SK-N-SH (cell line): ENCODE measurements at regions not wholly inside any gene's neighbourhood (a gene's known extent, or its start where the extent isn't known, plus 50 kb on each side); places are given as distances from the start of the nearest gene placed in this dataset.

Experiments used
- CTCF ChIA-PET: fragments of 300-600, 350-600 bp; formaldehyde crosslinking; extraction: SDS; loops from one replicate; lab custom pipeline; 2021; lab: Yijun Ruan, JAX
- POLR2A ChIA-PET: fragments of 350-600 bp; sonication (Branson Sonifier 250); formaldehyde crosslinking; extraction: SDS; loops from one replicate; lab custom pipeline; 2020; ENCODE audit warnings: antibody characterized with exemption, inconsistent platforms; lab: Yijun Ruan, JAX
- DNase-seq: peaks from one replicate; pipeline ENCODE4 v3.0.0; 2012
- H2AFZ ChIP-seq: fragments of 200-600 bp; sonication (generic); 2 replicates; pipeline ENCODE4 v1.8.1; 2016; ENCODE audit warnings: antibody characterized with exemption, mild to moderate bottlenecking, low read depth
- H3F3A ChIP-seq: fragments of 200-600 bp; sonication (generic); replicated peaks from 2 replicates; pipeline ENCODE3; 2016; ENCODE audit warnings: antibody characterized with exemption, mild to moderate bottlenecking; ENCODE audit not compliant: insufficient read depth
- H3K27ac ChIP-seq, 2 experiments: fragments of 200-500 bp in 1 of 2; fragments of 200-600 bp in 1 of 2; sonication (Bioruptor generic) in 1 of 2; sonication (generic), shearing (Covaris generic) in 1 of 2; 2 replicates each; pipeline versions ENCODE4 v1.5.1 to v1.6.1; 2014 to 2016; ENCODE audit warnings: low read depth in 2 of 2, inconsistent platforms in 1 of 2, low read length in 1 of 2, mild to moderate bottlenecking in 1 of 2, mixed read lengths in 1 of 2
- H3K27me3 ChIP-seq: fragments of 200-600 bp; sonication (generic), shearing (Covaris generic); 2 replicates; pipeline ENCODE4 v1.6.1; 2016; ENCODE audit warnings: mixed run types; ENCODE audit not compliant: insufficient read depth
- H3K36me3 ChIP-seq, 2 experiments: fragments of 200-500 bp in 1 of 2; fragments of 200-600 bp in 1 of 2; sonication (Bioruptor generic) in 1 of 2; sonication (generic) in 1 of 2; replicated peaks in 1 of 2; 2 replicates each; pipeline versions ENCODE3 to v1.5.1; 2014 to 2016; ENCODE audit warnings: low read length in 1 of 2, mild to moderate bottlenecking in 1 of 2; ENCODE audit not compliant: insufficient read depth in 2 of 2, control insufficient read depth in 1 of 2
- H3K4me1 ChIP-seq, 2 experiments: fragments of 200-500 bp in 1 of 2; fragments of 200-600 bp in 1 of 2; sonication (Bioruptor generic) in 1 of 2; sonication (generic), shearing (Covaris generic) in 1 of 2; 2 replicates each; pipeline versions ENCODE4 v1.5.1 to v1.6.1; 2014 to 2016; ENCODE audit warnings: low read depth in 1 of 2, low read length in 1 of 2, mixed run types in 1 of 2; ENCODE audit not compliant: insufficient read depth in 2 of 2, control insufficient read depth in 1 of 2
- H3K4me2 ChIP-seq: fragments of 200-600 bp; sonication (generic), shearing (Covaris generic); 2 replicates; pipeline ENCODE4 v1.6.1; 2017; ENCODE audit warnings: mixed run types
- H3K4me3 ChIP-seq, 2 experiments: fragments of 200-500 bp in 1 of 2; fragments of 200-600 bp in 1 of 2; sonication (Bioruptor generic) in 1 of 2; sonication (generic), shearing (Covaris generic) in 1 of 2; 2 replicates each; pipeline versions ENCODE4 v1.5.1 to v1.8.1; 2014 to 2016; ENCODE audit warnings: low read depth in 2 of 2, inconsistent platforms in 1 of 2, low read length in 1 of 2, mild to moderate bottlenecking in 1 of 2, mixed read lengths in 1 of 2, moderate library complexity in 1 of 2
- H3K79me2 ChIP-seq: fragments of 200-600 bp; sonication (generic); 2 replicates; pipeline ENCODE4 v1.8.1; 2017; ENCODE audit warnings: mild to moderate bottlenecking; ENCODE audit not compliant: insufficient read depth
- H3K9ac ChIP-seq: fragments of 200-600 bp; sonication (generic); 2 replicates; pipeline ENCODE4 v1.6.1; 2017; ENCODE audit warnings: mixed run types
- H3K9me2 ChIP-seq: fragments of 200-600 bp; sonication (generic); 2 replicates; pipeline ENCODE4 v1.6.1; 2017; ENCODE audit warnings: mixed run types
- H3K9me3 ChIP-seq: fragments of 200-600 bp; sonication (generic); 2 replicates; pipeline ENCODE4 v1.6.1; 2017; ENCODE audit warnings: mixed run types, mild to moderate bottlenecking, moderate library complexity
- H4K20me1 ChIP-seq: fragments of 200-600 bp; sonication (generic); 2 replicates; pipeline ENCODE4 v1.6.1; 2017; ENCODE audit warnings: mild to moderate bottlenecking, mixed run types; ENCODE audit not compliant: insufficient read depth
- CHD2 ChIP-seq: fragments of 150-350 bp; IDR thresholded peaks from 2 replicates; pipeline ENCODE4 v1.6.1; 2018; ENCODE audit warnings: low read length; ENCODE audit not compliant: partially characterized antibody
- EP300 ChIP-seq, 2 experiments: IDR thresholded peaks; 2 replicates each; pipeline versions ENCODE4 v1.4.0 to v1.6.1; 2012; ENCODE audit warnings: borderline replicate concordance in 1 of 2, low read depth in 1 of 2, low read length in 1 of 2
- FOXM1 ChIP-seq: IDR thresholded peaks from 2 replicates; pipeline ENCODE4 v1.4.0; 2012; ENCODE audit warnings: low read depth, mild to moderate bottlenecking
- GABPA ChIP-seq: IDR thresholded peaks from 2 replicates; pipeline ENCODE4 v1.4.0; 2012; ENCODE audit warnings: low read depth, mild to moderate bottlenecking
- IRF3 ChIP-seq: fragments of 150-350 bp; IDR thresholded peaks from 2 replicates; pipeline ENCODE4 v1.6.1; 2016; ENCODE audit warnings: mild to moderate bottlenecking, low read depth, low read length
- JUND ChIP-seq: IDR thresholded peaks from 2 replicates; pipeline ENCODE4 v1.4.0; 2012
- MEF2A ChIP-seq: IDR thresholded peaks from 2 replicates; pipeline ENCODE4 v1.4.0; 2012; ENCODE audit warnings: low read depth, borderline replicate concordance
- MXI1 ChIP-seq: IDR thresholded peaks from 2 replicates; pipeline ENCODE4 v1.6.1; 2012; ENCODE audit warnings: mild to moderate bottlenecking, low read depth, low read length, improper control_type of control experiment
- NRF1 ChIP-seq: IDR thresholded peaks from 2 replicates; pipeline ENCODE4 v1.6.1; 2012; ENCODE audit warnings: low read depth, mild to moderate bottlenecking, low read length
- PBX3 ChIP-seq: IDR thresholded peaks from 2 replicates; pipeline ENCODE4; 2012
- POLR2AphosphoS5 ChIP-seq: IDR thresholded peaks from 2 replicates; pipeline ENCODE4 v1.6.1; 2012; ENCODE audit warnings: low read depth, low read length
- RAD21 ChIP-seq: IDR thresholded peaks from 2 replicates; pipeline ENCODE4 v1.6.1; 2012; ENCODE audit warnings: mild to moderate bottlenecking, low read length
- RCOR1 ChIP-seq: fragments of 150-350 bp; IDR thresholded peaks from 2 replicates; pipeline ENCODE4 v1.6.1; 2017; ENCODE audit warnings: antibody characterized with exemption, low read length
- RFX5 ChIP-seq: IDR thresholded peaks from 2 replicates; pipeline ENCODE4 v1.6.1; 2012; ENCODE audit warnings: mild to moderate bottlenecking, improper control_type of control experiment, low read length
- RXRA ChIP-seq: IDR thresholded peaks from 2 replicates; pipeline ENCODE4 v1.4.0; 2012; ENCODE audit warnings: low read depth, mild to moderate bottlenecking, borderline replicate concordance
- SIN3A ChIP-seq: IDR thresholded peaks from 2 replicates; pipeline ENCODE4 v1.6.1; 2012; ENCODE audit warnings: low read depth, mild to moderate bottlenecking, low read length, moderate library complexity, borderline replicate concordance
- SMC3 ChIP-seq: IDR thresholded peaks from 2 replicates; pipeline ENCODE4 v1.6.1; 2012; ENCODE audit warnings: low read depth, low read length, improper control_type of control experiment
- TEAD4 ChIP-seq: IDR thresholded peaks from 2 replicates; pipeline ENCODE4 v1.4.0; 2012; ENCODE audit warnings: mild to moderate bottlenecking, borderline replicate concordance; ENCODE audit not compliant: insufficient read depth
- WGBS: methylation state at CpG from one replicate; pipeline ENCODE4 v1.1.6; 2017; ENCODE audit warnings: low lambda C conversion rate; 5-methylcytosine and 5-hydroxymethylcytosine counted together
- TF ChIP-seq, protein P1 (sequence below): fragments of 150-350 bp; IDR thresholded peaks from 2 replicates; pipeline ENCODE4 v1.6.1; 2017; ENCODE audit warnings: antibody characterized with exemption, low read length, low read depth, borderline replicate concordance
- TF ChIP-seq, protein P2 (sequence below): fragments of 200-600 bp; sonication (generic); IDR thresholded peaks from 2 replicates; pipeline ENCODE4 v1.6.1; 2017; ENCODE audit warnings: antibody characterized with exemption, mild to moderate bottlenecking, moderate library complexity

DNA sequence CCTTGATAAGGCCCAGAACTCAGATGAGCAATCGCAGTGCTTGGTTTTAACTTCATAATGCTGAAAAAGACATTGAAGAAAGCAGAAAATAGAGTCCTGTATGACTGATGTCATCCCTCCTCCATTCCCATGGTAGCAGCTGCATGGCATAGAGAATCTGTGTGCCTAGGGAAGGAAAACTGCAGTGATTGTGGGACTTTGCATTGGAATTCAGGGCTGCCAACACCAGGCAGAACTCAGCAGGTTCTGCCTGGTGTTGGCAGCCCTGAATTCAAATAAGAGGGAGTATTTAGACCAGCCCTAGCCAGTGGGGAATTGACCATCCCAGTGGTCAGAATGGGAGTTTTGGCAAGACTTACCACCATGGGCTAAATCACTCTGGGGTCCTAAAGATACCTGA is 1016.0 kb downstream of the FAM181B start:
- ChIA-PET POLR2A (no interaction called here), CTCF (interaction anchor here (0.9 kb wide), 1 partner anchor 10 kb away, joined by 3 read pairs; no protein-coding TSS in a partner anchor)
- WGBS: 0% methylated on average over 1 of the region's 1 CpG
- H3F3A ChIP-seq: no peaks in the 10 kb centered on the region
- H3K4me3 ChIP-seq: no peak overlapping the region
- peaks cover 4% of the 10 kb centered on the region; the same call in 1 of the 2 replicates for H3K9me2 ChIP-seq
- H4K20me1 ChIP-seq: no peaks in the 10 kb centered on the region
- no peak for TF ChIP-seq MEF2A
- TF ChIP-seq IRF3: no peak
- no peak for TF ChIP-seq POLR2AphosphoS5
- TF ChIP-seq RCOR1: no peak
- TF ChIP-seq EP300 (IDR thresholded peaks at IDR 0.05; ENCODE audit: borderline replicate concordance in 1 of 2, low read depth in 1 of 2, low read length in 1 of 2): no peak
- TF ChIP-seq JUND: no peak
- TF ChIP-seq RAD21: no peak
- TF ChIP-seq FOXM1: no peak
- TF ChIP-seq, protein P1, sequence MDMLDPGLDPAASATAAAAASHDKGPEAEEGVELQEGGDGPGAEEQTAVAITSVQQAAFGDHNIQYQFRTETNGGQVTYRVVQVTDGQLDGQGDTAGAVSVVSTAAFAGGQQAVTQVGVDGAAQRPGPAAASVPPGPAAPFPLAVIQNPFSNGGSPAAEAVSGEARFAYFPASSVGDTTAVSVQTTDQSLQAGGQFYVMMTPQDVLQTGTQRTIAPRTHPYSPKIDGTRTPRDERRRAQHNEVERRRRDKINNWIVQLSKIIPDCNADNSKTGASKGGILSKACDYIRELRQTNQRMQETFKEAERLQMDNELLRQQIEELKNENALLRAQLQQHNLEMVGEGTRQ: no peak
- no peak for TF ChIP-seq RFX5
- no peak for TF ChIP-seq GABPA
- TF ChIP-seq SIN3A: no peak
- no peak for TF ChIP-seq TEAD4
- no peak for TF ChIP-seq RXRA
- no peak overlapping the region for H3K9ac ChIP-seq
- no peak overlapping the region for H2AFZ ChIP-seq
- no peaks in the 10 kb centered on the region for H3K36me3 ChIP-seq
- no peak for DNase-seq
- H3K4me2 ChIP-seq: no peak overlapping the region
- no peak overlapping the region for H3K27ac ChIP-seq
- no peaks in the 10 kb centered on the region for H3K27me3 ChIP-seq
- H3K4me1 ChIP-seq: no peaks in the 10 kb centered on the region
- no peaks in the 10 kb centered on the region for H3K79me2 ChIP-seq
- H3K9me3 ChIP-seq: no peaks in the 10 kb centered on the region

GRCh38 chr11:81707881-81708280 is 1025.8 kb downstream of the FAM181B start:
- TF ChIP-seq TEAD4 (no peak), NRF1 (no peak), RAD21 (0 out of 2 replicates have a peak, but pooled peaks have one; percentile 10), POLR2AphosphoS5 (no peak), IRF3 (no peak), PBX3 (no peak), RXRA (no peak), MXI1 (no peak), RFX5 (no peak), JUND (no peak), SMC3 (no peak), EP300 (IDR thresholded peaks at IDR 0.05; ENCODE audit: borderline replicate concordance in 1 of 2, low read depth in 1 of 2, low read length in 1 of 2) (no peak), CHD2 (no peak), GABPA (no peak)
- TF ChIP-seq, protein P2, sequence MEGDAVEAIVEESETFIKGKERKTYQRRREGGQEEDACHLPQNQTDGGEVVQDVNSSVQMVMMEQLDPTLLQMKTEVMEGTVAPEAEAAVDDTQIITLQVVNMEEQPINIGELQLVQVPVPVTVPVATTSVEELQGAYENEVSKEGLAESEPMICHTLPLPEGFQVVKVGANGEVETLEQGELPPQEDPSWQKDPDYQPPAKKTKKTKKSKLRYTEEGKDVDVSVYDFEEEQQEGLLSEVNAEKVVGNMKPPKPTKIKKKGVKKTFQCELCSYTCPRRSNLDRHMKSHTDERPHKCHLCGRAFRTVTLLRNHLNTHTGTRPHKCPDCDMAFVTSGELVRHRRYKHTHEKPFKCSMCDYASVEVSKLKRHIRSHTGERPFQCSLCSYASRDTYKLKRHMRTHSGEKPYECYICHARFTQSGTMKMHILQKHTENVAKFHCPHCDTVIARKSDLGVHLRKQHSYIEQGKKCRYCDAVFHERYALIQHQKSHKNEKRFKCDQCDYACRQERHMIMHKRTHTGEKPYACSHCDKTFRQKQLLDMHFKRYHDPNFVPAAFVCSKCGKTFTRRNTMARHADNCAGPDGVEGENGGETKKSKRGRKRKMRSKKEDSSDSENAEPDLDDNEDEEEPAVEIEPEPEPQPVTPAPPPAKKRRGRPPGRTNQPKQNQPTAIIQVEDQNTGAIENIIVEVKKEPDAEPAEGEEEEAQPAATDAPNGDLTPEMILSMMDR: peak; percentile 18; the same call in 1 of the 2 replicates

More at GRCh38 chr11:81707881-81708280, 1025.8 kb downstream of the FAM181B start:
- DNase-seq: peak; percentile 1
- Histone ChIP-seq H3K9ac (no peak overlapping the region), H3K27me3 (no peaks in the 10 kb centered on the region), H3K27ac (no peak overlapping the region), H2AFZ (no peak overlapping the region), H4K20me1 (no peaks in the 10 kb centered on the region), H3K9me2 (no peaks in the 10 kb centered on the region; the same call in 1 of the 2 replicates), H3K4me2 (no peak overlapping the region), H3K4me1 (no peaks in the 10 kb centered on the region), H3F3A (no peaks in the 10 kb centered on the region), H3K9me3 (no peaks in the 10 kb centered on the region), H3K79me2 (no peaks in the 10 kb centered on the region), H3K4me3 (0 out of 4 replicates have a peak overlapping the region, but pooled peaks of 1 of the 2 experiments have one; percentile 9), H3K36me3 (no peaks in the 10 kb centered on the region)
- CTCF ChIA-PET: interaction anchor here (0.7 to 1.1 kb wide), 5 partner anchors 10 to 988 kb away, joined by 3 read pairs; no protein-coding TSS in a partner anchor
- 10% methylated on average over 1 of the region's 1 CpG for WGBS
- POLR2A ChIA-PET: no interaction called here
